Hematopoietic multipotent progenitor cell treated with erythropoietin and hydrocortisone succinate and interleukin-3 and kit ligand, for 15 days (in vitro differentiated cells): ENCODE measurements at regions not wholly inside any gene's neighbourhood (a gene's known extent, or its start where the extent isn't known, plus 50 kb on each side); places are given as distances from the start of the nearest gene placed in this dataset.
"Not testable (repeated sequence)": the region's sequence is repeated elsewhere in the genome, so short reads cannot be mapped to it uniquely, and the experiment has no call there.

Experiments
- DNase-seq: peaks from one replicate; pipeline ENCODE4 v3.0.0-alpha.2; 2015; ENCODE audit warnings: low spot score

- no peak for DNase-seq
Measured at GRCh38 chr3:110478377-110479054, 593.1 kb upstream of the NECTIN3 start.

- DNase-seq: no peak
Measured at GRCh38 chr3:110479731-110480130, 591.9 kb upstream of the NECTIN3 start.

- DNase-seq: no peak
Measured at GRCh38 chr3:110485389-110485788, 586.2 kb upstream of the NECTIN3 start.

- DNase-seq: no peak
Measured at GRCh38 chr3:110487840-110488239, 583.8 kb upstream of the NECTIN3 start.

GRCh38 chr3:110491413-110491812 lies 580.2 kb upstream of the NECTIN3 start:
- DNase-seq: no peak

DNA sequence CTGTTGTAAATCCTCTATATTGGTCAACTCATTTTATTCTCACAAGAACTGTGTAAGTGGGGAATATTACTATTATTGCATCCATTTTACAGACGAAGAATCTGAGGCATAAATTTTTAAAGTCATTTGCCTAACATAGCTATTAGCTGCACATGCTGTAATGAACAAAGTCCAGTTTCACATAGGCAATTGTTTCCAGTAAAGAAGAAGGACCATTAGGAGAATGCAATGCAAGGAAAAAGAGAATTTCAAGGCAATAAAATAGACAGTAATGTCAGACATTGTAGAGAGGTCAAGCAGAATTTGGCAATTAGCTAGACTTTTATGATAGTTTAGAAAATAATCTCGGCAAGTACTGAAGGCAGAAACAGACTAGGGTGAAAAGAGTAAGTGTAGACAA lies 578.7 kb upstream of the NECTIN3 start:
- no peak for DNase-seq

- DNase-seq: no peak
Measured at GRCh38 chr3:110493438-110494092, 578.1 kb upstream of the NECTIN3 start.

- DNase-seq: no peak
Measured at GRCh38 chr3:110494093-110494490, 577.5 kb upstream of the NECTIN3 start.

GRCh38 chr3:110494728-110495127 lies 576.9 kb upstream of the NECTIN3 start:
- no peak for DNase-seq

DNA sequence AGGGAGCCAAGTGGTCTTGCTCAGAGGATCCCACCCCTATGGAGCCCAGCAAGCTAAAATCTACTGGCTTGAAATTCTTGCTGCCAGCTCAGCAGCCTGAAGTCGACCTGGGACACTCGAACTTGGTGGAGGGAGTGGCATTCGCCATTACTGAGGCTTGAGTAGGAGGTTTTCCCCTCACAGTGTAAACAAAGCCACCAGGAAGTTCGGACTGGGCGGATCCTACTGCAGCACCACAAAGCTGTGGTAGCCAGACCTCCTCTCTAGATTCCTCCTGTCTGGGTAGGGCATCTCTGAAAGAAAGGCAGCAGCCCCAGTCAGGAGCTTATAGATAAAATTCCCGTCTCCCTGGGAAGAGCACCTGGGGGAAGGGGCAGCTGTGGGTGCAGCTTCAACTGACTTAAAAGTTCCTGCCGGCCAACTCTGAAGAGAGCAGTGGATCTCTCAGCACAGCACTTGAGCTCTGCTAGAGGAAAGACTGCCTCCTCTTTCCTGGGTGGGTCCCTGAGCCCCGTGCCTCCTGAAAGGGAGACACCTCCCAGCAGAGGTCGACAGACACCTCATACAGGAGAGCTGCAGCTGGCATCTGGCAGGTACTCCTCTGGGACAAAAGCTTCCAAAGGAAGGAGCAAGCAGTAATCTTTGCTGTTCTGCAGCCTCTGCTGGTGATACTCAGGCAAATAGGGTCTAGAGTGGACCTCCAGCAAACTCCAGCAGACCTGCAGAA lies 576.3 kb upstream of the NECTIN3 start:
- no peak for DNase-seq

GRCh38 chr3:110504401-110504800 lies 567.2 kb upstream of the NECTIN3 start:
- no peak for DNase-seq

- DNase-seq: peak; percentile 2
Measured at GRCh38 chr3:110504901-110505300, 566.7 kb upstream of the NECTIN3 start.

DNA sequence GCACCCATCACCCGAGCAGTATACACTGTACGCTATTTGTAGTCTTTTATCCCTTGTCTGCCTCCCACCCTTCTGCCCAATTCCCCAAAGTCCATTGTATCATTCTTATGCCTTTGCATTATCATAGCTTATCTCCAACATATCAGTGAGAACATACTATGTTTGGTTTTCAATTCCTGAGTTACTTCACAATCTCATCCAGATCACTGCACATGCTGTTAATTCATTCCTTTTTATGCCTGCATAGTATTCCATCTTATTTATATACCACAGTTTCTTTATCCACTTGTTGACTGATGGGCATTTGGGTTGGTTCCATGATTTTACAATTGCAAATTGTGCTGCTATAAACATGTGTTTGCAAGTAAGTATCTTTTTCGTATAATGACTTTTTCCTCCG lies 564.7 kb upstream of the NECTIN3 start:
- no peak for DNase-seq

- DNase-seq: not testable (repeated sequence)
Measured at GRCh38 chr3:110507570-110507969, 564.0 kb upstream of the NECTIN3 start.

GRCh38 chr3:110512961-110513360 lies 558.7 kb upstream of the NECTIN3 start:
- DNase-seq: no peak

- no peak for DNase-seq
Measured at GRCh38 chr3:110518031-110518430, 553.6 kb upstream of the NECTIN3 start.

- DNase-seq: no peak
Measured at GRCh38 chr3:110519071-110519470, 552.5 kb upstream of the NECTIN3 start.

- no peak for DNase-seq
Measured at GRCh38 chr3:110521019-110521418, 550.6 kb upstream of the NECTIN3 start.

DNA sequence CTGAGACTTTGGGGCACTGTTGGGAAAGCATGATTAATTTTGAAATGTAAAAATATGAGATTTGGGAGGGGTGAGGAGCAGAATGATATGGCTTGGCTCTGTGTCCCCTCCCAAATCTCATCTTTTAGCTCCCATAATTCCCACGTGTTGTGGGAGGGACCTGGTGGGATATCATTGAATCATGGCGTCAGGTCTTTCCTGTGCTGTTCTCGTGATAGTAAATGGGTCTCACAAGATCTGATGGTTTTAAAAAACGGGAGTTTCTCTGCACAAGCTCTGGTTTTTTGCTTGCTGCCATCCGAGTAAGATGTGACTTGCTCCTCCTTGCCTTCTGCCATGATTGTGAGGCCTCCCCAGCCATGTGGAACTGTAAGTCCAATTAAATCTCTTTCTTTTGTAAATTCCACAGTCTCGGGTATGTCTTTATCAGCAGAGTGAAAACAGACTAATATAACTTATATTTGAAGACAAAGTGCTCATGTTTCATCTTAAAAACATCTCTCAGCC lies 546.0 kb upstream of the NECTIN3 start:
- not testable (repeated sequence) for DNase-seq

DNA sequence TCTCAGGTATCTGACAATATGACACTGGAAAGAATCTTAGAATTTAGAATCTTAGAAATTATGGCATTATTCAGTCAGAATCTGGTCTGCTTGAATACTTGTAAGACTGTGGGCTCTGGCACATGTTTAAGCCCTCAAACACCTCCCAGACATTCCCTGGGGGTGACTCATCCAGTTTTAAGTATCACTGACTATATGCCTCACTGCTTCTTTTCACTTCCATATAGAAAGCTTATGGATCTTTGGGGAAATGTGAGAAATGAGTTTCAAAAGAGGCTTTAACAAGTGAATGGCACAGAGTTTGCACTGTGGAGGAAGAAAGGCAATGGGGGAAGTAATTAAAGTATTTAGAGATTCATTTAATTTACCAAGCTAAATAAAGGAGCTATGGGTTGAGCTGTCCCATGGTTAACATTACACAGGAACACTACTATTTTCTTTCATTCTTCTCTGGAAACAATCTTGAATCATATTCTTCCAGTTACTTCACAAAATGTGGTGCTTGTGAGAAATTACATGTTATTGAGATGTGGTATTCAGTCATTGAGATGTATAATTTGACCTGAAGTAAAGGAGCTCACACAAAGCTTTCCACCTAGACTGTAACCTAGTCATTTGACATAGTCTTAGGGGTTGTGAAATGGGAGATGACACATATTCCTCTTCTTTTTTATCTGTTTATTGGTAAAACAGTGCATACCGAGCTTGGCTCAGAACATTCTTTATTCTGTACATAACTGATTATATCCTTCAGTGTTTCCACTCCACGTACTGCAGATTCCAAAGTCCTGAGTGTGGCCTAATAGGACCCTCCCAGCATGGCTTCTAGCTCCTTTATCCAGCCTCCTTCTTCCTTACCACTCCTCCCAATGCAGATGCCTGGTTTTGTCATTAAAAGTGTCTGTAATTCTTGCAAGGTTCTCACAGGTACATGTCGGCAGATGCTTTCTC lies 544.6 kb upstream of the NECTIN3 start:
- no peak for DNase-seq

DNA sequence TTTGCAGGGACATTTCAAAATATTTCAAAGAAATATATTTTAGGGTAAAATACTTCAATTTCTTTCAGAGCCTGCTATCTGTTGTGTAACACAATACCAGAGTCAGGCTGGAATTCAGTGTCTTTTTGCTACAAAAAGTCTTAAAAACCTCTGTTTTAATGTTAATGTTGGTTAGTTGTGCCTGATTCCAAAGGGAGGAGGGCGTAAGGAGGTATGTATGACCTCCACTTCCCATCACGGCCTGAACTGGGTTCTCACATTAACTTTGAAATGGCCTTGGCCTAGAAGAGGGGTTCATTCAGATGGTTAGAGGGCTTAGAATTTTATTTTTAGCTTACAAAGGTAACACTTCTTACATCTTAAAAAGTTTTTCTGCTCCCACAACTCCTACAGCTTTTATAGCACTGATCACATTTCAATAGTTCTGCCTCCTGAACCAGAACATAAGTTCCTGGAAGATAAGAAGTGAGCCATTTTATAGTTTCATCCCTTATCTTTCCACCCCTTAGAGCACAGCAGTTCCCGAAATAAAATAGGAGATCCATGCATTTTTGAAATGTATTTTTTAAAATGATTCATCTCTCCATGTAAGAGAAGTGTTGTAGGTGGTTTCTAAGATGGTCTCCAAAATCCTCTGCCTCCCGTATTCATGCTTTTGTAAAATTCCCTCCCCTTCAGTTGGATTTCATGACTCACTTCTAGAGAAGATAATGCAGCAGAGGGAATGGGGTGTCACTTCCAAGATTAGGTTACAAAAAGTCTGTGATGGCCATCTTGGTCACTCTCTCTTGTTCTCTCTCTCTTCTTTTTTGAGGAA lies 543.1 kb upstream of the NECTIN3 start:
- no peak for DNase-seq
